Jurkat, Clone E6-1 (cell line): ENCODE measurements at regions not wholly inside any gene's neighbourhood (a gene's known extent, or its start where the extent isn't known, plus 50 kb on each side); places are given as distances from the start of the nearest gene placed in this dataset.
"Not testable (repeated sequence)": the region's sequence is repeated elsewhere in the genome, so short reads cannot be mapped to it uniquely, and the experiment has no call there.

Source experiments
- DNase-seq: peaks from one replicate; pipeline ENCODE4 v3.0.0-alpha.2; 2011; ENCODE audit warnings: low read depth, low spot score
- H3K4me3 ChIP-seq: 2 replicates; pipeline ENCODE4 v1.5.1; 2011; ENCODE audit warnings: mild to moderate bottlenecking, low read length, control low read depth, moderate library complexity

- no peak for DNase-seq
- no peak overlapping the region for H3K4me3 ChIP-seq
Observed at GRCh38 chr4:77293426-77293825, 136.4 kb downstream of the CCNG2 start.

DNA sequence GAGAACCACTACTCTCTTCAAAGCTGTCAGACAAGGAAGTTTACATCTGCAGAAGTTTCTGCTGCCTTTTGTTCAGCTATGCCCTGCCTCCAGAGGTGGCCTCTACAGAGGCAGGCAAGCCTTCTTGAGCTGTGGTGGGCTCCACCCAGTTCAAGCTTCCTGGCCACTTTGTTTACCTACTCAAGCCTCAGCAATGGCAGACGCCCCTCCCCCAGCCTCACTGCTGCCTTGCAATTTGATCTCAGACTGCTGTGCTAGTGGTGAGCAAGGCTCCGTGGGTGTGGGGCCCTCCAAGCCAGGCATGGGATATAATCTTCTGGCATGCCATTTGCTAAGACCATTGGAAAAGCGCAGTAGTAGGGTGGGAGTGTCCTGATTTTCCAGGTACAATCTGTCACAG lies 144.0 kb downstream of the CCNG2 start:
- not testable (repeated sequence) for DNase-seq

GRCh38 chr4:77305766-77306165 lies 148.8 kb downstream of the CCNG2 start:
- DNase-seq, result no peak
- H3K4me3 ChIP-seq, result no peak overlapping the region

More for the DNA sequence above, 144.0 kb downstream of the CCNG2 start:
- H3K4me3 ChIP-seq, result not testable (repeated sequence)

DNA sequence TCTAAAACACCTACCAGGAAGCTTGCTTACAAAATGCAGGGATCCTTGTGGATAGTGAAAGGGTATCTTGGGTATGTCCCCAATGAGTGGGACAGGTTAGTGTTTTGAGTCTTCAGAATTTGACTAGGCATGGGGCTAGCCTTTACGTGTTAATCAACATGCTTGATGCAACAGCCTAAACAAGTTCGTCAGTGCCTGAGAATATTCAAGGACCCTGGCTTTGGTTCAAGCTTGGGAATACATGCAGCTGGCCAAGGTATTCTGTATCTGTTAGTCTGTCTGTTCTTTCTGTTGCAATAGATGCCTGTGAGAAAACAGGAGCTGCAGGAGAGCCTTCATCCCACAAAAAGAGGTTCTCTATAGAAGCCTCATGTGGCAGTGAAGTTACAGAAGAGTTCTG lies 149.5 kb downstream of the CCNG2 start:
- no peak overlapping the region for H3K4me3 ChIP-seq
- DNase-seq, result no peak

- no peak overlapping the region for H3K4me3 ChIP-seq
- DNase-seq, result peak; percentile 37
Observed at GRCh38 chr4:77308843-77309242, 151.8 kb downstream of the CCNG2 start.

GRCh38 chr4:77309496-77309895 lies 152.5 kb downstream of the CCNG2 start:
- H3K4me3 ChIP-seq, result no peak overlapping the region
- DNase-seq, result no peak

- no peak overlapping the region for H3K4me3 ChIP-seq
- DNase-seq, result no peak
Observed at GRCh38 chr4:77310931-77311330, 153.9 kb downstream of the CCNG2 start.

GRCh38 chr4:77314697-77315096 lies 157.7 kb downstream of the CCNG2 start:
- no peak for DNase-seq
- no peak overlapping the region for H3K4me3 ChIP-seq

DNA sequence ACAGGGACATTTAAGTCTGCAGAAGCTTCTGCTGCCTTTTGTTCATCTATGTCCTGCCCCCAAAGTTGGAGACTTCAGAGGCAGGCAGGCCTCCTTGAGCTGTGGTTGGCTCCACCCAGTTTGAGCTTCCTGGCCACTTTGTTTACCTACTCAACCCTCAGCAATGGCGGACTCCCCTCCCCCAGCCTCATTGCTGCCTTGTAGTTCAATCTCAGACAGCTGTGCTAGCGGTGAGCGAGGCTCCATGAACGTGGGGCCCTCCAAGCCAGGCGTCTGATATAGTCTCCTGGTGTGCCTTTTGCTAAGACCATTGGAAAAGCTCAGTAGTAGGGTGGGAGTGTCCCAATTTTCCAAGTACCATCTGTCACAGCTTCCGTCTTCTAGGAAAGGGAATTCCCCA lies 170.1 kb downstream of the CCNG2 start:
- DNase-seq, result no peak
- no peak overlapping the region for H3K4me3 ChIP-seq

DNA sequence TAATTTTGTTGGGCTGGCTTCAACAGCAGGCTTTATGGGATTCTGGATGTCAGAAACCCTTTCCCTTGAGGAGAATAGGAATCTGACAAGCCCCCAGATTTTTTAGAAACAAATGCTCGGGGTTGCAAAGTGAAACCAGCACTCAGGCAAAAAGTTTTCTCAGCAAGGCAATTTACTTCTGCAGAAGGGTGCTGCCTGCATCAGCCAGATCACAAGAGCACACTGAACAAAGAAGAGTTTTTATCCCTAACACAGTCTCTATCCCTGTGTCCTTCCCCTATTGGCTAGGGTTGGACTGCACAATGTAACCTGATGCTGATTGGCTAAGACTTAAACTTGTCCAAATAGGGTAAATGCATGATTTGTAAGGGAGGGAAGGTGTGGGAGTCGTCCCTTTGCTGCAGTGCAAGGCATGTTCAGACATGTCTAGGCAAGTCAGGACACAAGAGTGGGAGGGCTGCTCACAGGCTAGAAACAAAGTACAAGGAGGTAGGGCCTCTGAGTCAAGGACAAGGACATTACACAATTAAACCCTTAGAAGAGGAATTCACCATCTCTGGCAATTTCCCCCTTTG lies 175.8 kb downstream of the CCNG2 start:
- no peak for DNase-seq
- no peak overlapping the region for H3K4me3 ChIP-seq

DNA sequence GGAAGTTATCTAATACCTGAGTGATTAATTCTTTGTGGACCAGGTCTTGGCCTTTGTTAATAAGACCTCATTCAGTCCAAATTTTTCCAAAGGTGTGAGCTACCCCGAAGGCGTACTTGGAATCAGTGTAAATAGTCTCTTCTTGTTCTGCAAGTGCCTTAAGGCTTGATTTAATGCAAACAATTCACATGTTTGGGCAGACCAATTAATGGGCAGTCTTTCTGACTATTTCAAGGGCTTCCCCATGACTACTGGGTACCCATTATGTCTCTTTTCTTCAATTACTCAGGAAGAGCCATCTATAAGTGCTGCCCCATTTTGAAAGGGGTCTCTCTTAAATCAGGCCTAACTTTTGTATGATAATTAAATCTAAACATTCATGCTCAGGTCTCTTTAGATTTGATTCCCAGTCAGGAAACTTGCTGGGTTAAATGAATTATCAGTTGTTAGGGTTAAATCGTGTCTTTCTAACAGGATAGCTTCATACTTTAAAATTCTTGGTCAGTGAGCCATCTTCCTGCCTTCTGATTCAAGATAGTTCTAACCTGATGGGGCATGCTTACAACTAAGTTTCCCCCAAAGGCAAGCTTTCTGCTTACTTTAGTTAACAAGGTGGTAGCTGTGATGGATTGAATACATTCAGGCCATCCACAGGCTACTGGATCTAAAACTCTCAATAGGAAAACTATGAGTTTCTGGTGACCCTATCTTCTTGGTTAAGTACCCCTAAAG lies 179.6 kb downstream of the CCNG2 start:
- H3K4me3 ChIP-seq, result no peak overlapping the region
- no peak for DNase-seq

- no peak for DNase-seq
- no peak overlapping the region for H3K4me3 ChIP-seq
Observed at GRCh38 chr4:77342170-77342810, 185.3 kb downstream of the CCNG2 start.

GRCh38 chr4:77344001-77344400 lies 187.0 kb downstream of the CCNG2 start:
- no peak overlapping the region for H3K4me3 ChIP-seq
- DNase-seq, result no peak

DNA sequence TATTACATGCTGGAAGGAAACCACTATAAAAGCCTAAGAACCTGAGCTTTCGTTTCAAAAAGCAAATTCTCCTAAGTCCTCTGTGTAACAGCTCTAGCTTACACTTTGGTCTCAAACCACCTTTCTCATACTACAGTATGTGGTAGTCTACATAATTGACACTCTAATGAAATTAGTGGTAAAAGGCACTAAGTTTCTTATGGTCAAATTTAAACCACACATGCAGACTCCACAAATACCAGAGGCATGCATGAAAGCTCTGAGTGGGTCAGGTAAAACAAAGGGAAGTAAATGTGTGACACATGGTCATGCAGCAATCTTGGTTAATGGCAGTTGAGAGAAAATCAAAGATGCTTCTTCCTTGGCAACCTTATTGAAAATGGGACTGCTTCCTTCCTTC lies 187.8 kb downstream of the CCNG2 start:
- H3K4me3 ChIP-seq, result no peak overlapping the region
- DNase-seq, result no peak

- peak; percentile 35 for DNase-seq
- H3K4me3 ChIP-seq, result no peak overlapping the region
Observed at GRCh38 chr4:77347351-77347966, 190.5 kb downstream of the CCNG2 start.

GRCh38 chr4:77348815-77349214 lies 191.8 kb downstream of the CCNG2 start:
- no peak overlapping the region for H3K4me3 ChIP-seq
- no peak for DNase-seq

DNA sequence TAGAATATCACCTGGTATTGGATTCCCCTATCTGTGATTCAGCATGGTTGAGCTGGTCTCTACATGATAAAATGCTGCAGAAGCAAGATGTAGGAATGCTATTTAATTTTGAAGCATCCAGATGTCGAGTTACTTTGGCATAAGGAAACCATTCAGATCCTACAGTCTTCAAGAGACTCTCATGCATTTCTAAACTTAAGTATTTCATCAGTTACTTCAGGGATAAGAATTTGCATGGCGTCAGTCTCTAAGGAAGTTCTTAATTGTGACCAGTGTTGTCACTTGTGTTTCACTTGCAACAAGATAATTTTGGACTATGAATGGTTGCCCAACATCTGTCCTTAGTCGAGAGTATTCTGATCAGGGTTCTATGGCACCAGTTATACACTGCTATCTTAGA lies 192.4 kb downstream of the CCNG2 start:
- no peak overlapping the region for H3K4me3 ChIP-seq
- DNase-seq, result no peak

DNA sequence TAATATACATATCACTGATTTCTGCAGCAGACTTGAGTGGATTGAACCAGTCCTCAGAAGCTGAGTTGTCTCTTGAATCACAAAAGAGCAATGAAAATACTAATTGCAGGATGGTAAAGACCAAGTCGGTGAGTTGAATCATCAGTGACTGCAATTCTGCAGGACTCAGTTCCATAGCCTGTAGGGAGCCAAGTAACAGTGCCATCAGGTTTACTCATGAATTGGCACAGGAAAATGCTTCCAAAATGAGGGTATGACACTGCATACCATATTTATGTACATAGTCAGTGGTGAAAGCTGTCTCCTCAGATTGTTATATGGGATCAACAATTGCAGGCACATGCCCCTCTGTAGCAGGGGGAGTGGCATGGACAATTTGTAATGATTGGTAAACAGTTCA lies 192.8 kb downstream of the CCNG2 start:
- H3K4me3 ChIP-seq, result no peak overlapping the region
- DNase-seq, result no peak

DNA sequence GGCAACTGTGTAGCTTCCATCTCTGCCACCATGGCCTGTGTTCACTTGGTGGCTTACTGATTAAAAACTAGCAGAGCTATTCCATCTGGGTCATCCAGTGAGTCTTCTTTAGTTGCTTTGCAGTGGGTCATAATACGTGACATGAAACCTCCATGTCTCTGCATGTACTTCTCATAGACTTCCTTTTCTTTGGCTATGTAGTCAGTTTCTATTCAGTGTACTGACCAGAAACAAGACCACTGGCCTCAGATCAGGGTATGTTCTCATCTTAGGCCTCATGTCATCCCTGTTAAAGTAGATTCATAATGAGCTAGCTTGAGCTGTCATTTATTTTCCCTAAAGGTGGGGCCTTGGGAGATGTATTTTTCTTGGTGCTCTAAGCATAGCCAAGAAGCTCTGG lies 195.2 kb downstream of the CCNG2 start:
- DNase-seq, result no peak
- H3K4me3 ChIP-seq, result no peak overlapping the region

GRCh38 chr4:77353724-77354315 lies 196.8 kb downstream of the CCNG2 start:
- DNase-seq, H3K4me3 ChIP-seq: not testable (repeated sequence)
